Ovary (tissue), 3 donors: ENCODE measurements at regions not wholly inside any gene's neighbourhood (a gene's known extent, or its start where the extent isn't known, plus 50 kb on each side); places are given as distances from the start of the nearest gene placed in this dataset.

ENCODE experiments used
- CTCF ChIP-seq, 3 donors: fragments of 450-650 bp in 2 of 3; fragments of 200-600 bp in 1 of 3; IDR thresholded peaks; one replicate each; pipeline versions ENCODE4 v1.5.1 to v1.8.0; 2016 to 2022; ENCODE audit warnings: antibody characterized with exemption in 3 of 3, mild to moderate bottlenecking in 1 of 3
- EP300 ChIP-seq: sonication (generic); formaldehyde crosslinking; IDR thresholded peaks from one replicate; pipeline ENCODE4 v1.6.1; 2017; ENCODE audit warnings: antibody characterized with exemption
- POLR2A ChIP-seq: fragments of 450-650 bp; IDR thresholded peaks from one replicate; pipeline ENCODE4 v1.6.1; 2017; ENCODE audit warnings: antibody characterized with exemption, mild to moderate bottlenecking, moderate library complexity
- donor health status: DM: no; HTN: no; CAD: no.

- TF ChIP-seq CTCF (IDR thresholded peaks at IDR 0.05) (no peak), POLR2A (no peak), EP300 (no peak)
Measured at GRCh38 chr4:128458816-128459215, 171.2 kb upstream of the PGRMC2 start.
